Neural crest cell (in vitro differentiated cells): ENCODE measurements at regions not wholly inside any gene's neighbourhood (a gene's known extent, or its start where the extent isn't known, plus 50 kb on each side); places are given as distances from the start of the nearest gene placed in this dataset.
"Not testable (repeated sequence)": the region's sequence is repeated elsewhere in the genome, so short reads cannot be mapped to it uniquely, and the experiment has no call there.

Source experiments
- DNase-seq: peaks from one replicate; pipeline ENCODE4 v3.0.0; 2021; ENCODE audit warnings: low read depth, mixed read lengths, low spot score
- H3K27ac Mint-ChIP-seq: one replicate; pipeline ENCODE4 v1.8.0; 2021; ENCODE audit warnings: mild to moderate bottlenecking, mixed read lengths; ENCODE audit not compliant: unreplicated experiment
- H3K27me3 Mint-ChIP-seq: 2 replicates; pipeline ENCODE4 v1.8.0; 2021; ENCODE audit warnings: low read depth, mild to moderate bottlenecking, mixed read lengths
- H3K36me3 Mint-ChIP-seq: 2 replicates; pipeline ENCODE4 v1.8.0; 2021; ENCODE audit warnings: low read depth, mild to moderate bottlenecking, mixed read lengths
- H3K4me1 Mint-ChIP-seq: 2 replicates; pipeline ENCODE4 v1.8.0; 2021; ENCODE audit warnings: mixed read lengths
- H3K4me3 Mint-ChIP-seq: one replicate; pipeline ENCODE4 v1.8.0; 2021; ENCODE audit warnings: mild to moderate bottlenecking, mixed read lengths
- H3K9me3 Mint-ChIP-seq: 2 replicates; pipeline ENCODE4 v1.8.0; 2021; ENCODE audit warnings: mixed read lengths
- CTCF ChIP-seq: fragments of 200-600 bp; sonication (generic); conservative IDR thresholded peaks from 2 replicates; pipeline ENCODE4 v1.5.0; 2021; ENCODE audit warnings: antibody characterized with exemption, mild to moderate bottlenecking

GRCh38 chr6:43886067-43886461 is 116.1 kb downstream of the VEGFA start:
- H3K4me1 Mint-ChIP-seq, result peaks cover 9% of the 10 kb centered on the region
- H3K4me3 Mint-ChIP-seq, result no peak overlapping the region
- no peak for DNase-seq
- no peak for TF ChIP-seq CTCF
- no peaks in the 10 kb centered on the region for H3K9me3 Mint-ChIP-seq
- H3K27me3 Mint-ChIP-seq, result peaks cover 3% of the 10 kb centered on the region
- no peaks in the 10 kb centered on the region for H3K36me3 Mint-ChIP-seq
- no peak overlapping the region for H3K27ac Mint-ChIP-seq

DNA sequence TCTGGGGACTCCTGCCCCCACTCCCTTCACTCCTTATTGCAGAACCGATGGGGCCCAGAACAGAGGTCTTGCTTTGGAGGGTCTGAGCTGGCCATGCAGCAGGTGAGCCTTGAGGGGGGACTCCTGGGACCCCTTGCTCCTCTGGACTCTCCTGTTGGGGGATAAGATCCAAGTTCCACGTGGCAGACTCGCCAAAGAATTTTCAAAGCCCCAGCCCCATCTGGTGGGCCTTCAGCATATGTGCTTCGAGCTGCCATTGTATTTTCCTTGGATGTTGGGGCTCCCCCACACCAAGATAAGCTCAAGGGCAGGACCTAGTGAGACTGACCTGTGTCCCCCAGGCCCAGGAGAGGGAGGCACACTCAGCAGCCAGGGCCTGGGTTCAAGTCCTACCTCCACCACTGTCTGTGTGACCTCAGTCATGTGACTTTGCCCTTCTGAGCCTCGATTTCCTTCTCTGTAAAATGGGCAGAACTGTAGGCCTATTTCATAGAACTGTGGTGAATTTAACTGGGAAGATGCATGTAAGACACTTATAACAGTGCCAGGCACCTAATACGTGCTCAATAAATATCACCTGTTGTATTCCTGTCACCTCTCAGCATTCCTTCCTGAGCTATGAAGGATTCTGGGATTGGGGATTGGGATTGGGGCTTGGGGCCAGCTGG is 115.5 kb downstream of the VEGFA start:
- Mint-ChIP-seq H3K27me3 (no peaks in the 10 kb centered on the region), H3K36me3 (no peaks in the 10 kb centered on the region)
- no peak for TF ChIP-seq CTCF

GRCh38 chr6:43884652-43885022 is 114.6 kb downstream of the VEGFA start:
- Mint-ChIP-seq H3K9me3 (no peaks in the 10 kb centered on the region), H3K27me3 (no peaks in the 10 kb centered on the region), H3K4me1 (peaks cover 13% of the 10 kb centered on the region), H3K36me3 (no peaks in the 10 kb centered on the region), H3K27ac (no peak overlapping the region), H3K4me3 (no peak overlapping the region)
- no peak for DNase-seq
- no peak for TF ChIP-seq CTCF

More for the DNA sequence above, 115.5 kb downstream of the VEGFA start:
- no peak overlapping the region for H3K27ac Mint-ChIP-seq
- no peak for DNase-seq
- H3K4me3 Mint-ChIP-seq, result no peak overlapping the region
- H3K9me3 Mint-ChIP-seq, result no peaks in the 10 kb centered on the region
- H3K4me1 Mint-ChIP-seq, result peaks cover 9% of the 10 kb centered on the region

- H3K9me3 Mint-ChIP-seq, result no peaks in the 10 kb centered on the region
- no peaks in the 10 kb centered on the region for H3K27me3 Mint-ChIP-seq
- H3K36me3 Mint-ChIP-seq, result no peaks in the 10 kb centered on the region
- H3K4me1 Mint-ChIP-seq, result peaks cover 18% of the 10 kb centered on the region
- TF ChIP-seq CTCF, result no peak
- no peak overlapping the region for H3K27ac Mint-ChIP-seq
- no peak overlapping the region for H3K4me3 Mint-ChIP-seq
- no peak for DNase-seq
These were observed 114.0 kb downstream of the VEGFA start for GRCh38 chr6:43883847-43884651.

DNA sequence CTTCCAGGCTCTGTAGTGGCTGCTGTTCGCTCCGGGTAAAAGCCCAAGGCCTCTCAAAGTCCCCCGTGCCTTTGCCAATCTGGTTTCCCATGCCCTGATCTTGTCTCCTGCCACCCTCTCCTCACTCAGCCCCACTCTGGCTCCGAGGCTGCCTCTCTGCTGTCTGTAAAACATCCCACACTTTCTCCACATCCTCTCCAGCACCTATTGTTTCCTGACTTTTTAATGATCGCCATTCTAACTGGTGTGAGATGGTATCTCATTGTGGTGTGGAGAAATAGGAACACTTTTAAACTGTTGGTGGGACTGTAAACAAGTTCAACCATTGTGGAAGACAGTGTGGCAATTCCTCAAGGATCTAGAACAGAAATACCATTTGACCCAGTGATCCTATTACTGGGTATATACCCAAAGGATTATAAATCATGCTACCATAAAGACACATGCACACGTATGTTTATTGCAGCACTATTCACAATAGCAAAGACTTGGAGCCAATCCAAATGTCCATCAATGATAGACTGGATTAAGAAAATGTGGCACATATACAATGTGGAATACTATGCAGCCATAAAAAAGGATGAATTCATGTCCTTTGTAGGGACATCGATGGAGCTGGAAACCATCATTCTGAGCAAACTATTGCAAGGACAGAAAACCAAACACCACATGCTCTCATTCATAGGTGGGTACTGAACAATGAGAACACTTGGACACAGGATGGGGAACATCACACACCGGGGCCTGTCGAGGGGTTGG is 112.9 kb downstream of the VEGFA start:
- DNase-seq, H3K9me3 Mint-ChIP-seq, H3K36me3 Mint-ChIP-seq, H3K4me3 Mint-ChIP-seq, H3K27me3 Mint-ChIP-seq: not testable (repeated sequence)
- Mint-ChIP-seq H3K4me1 (peaks cover 28% of the 10 kb centered on the region), H3K27ac (peak overlapping the region; percentile 78)
